Aorta (tissue), 5 donors: ENCODE measurements at regions not wholly inside any gene's neighbourhood (a gene's known extent, or its start where the extent isn't known, plus 50 kb on each side); places are given as distances from the start of the nearest gene placed in this dataset.

Experiments
- ATAC-seq: fragments of 200-7000 bp; cut with Tn5 transposase; one replicate; pipeline ENCODE4 v1.9.1; 2022; ENCODE audit warnings: moderate library complexity; ENCODE audit not compliant: low FRiP score
- DNase-seq, 2 donors: peaks; one replicate each; pipeline ENCODE4 v3.0.0-alpha.2; 2020
- H3K27ac ChIP-seq, 2 donors: one replicate each; pipeline ENCODE4 v1.5.1; 2013; ENCODE audit warnings: low read length in 2 of 2, mild to moderate bottlenecking in 2 of 2, moderate library complexity in 2 of 2, control low read depth in 1 of 2, inconsistent platforms in 1 of 2, low read depth in 1 of 2
- H3K27me3 ChIP-seq, 2 donors: one replicate each; pipeline ENCODE4 v1.6.1; 2013; ENCODE audit warnings: control low read depth in 1 of 2, low read length in 1 of 2, mild to moderate bottlenecking in 1 of 2, moderate library complexity in 1 of 2; ENCODE audit not compliant: insufficient read depth in 2 of 2, control insufficient read depth in 1 of 2
- H3K36me3 ChIP-seq, 2 donors: one replicate each; pipeline ENCODE4 v1.6.1; 2013; ENCODE audit warnings: control low read depth in 1 of 2, low read length in 1 of 2, mild to moderate bottlenecking in 1 of 2; ENCODE audit not compliant: insufficient read depth in 2 of 2, control insufficient read depth in 1 of 2
- H3K4me1 ChIP-seq, 2 donors: one replicate each; pipeline ENCODE4 v1.6.1; 2013; ENCODE audit warnings: low read length in 2 of 2, control low read depth in 1 of 2, mild to moderate bottlenecking in 1 of 2, moderate library complexity in 1 of 2; ENCODE audit not compliant: insufficient read depth in 2 of 2, control insufficient read depth in 1 of 2
- H3K4me3 ChIP-seq, 2 donors: one replicate each; pipeline ENCODE4 v1.5.1; 2013; ENCODE audit warnings: low read length in 2 of 2, control low read depth in 1 of 2, mild to moderate bottlenecking in 1 of 2
- H3K9me3 ChIP-seq: one replicate; pipeline ENCODE4 v1.6.1; 2013; ENCODE audit warnings: mild to moderate bottlenecking, low read length; ENCODE audit not compliant: control insufficient read depth
- WGBS, 2 donors: extraction: QIAGEN DNeasy Blood & Tissue Kit; methylation state at CpG; one replicate each; pipeline ENCODE4 v1.1.7; 2013; 5-methylcytosine and 5-hydroxymethylcytosine counted together
- intact Hi-C, 2 donors: fragments of 100-400 bp; cut with DNase I; formaldehyde crosslinking; loops; one replicate each; pipeline versions ENCODE4 v1.14.2 to v1.15.0; 2022
- donor health status: healthy with polysubstance abuse.
- donor health status: Bipolar disorder and iron deficiency.
- donor health status: DM: no; HTN: no; CAD: no.
- donor health status: DM: no; HTN: no; CAD: no.
- donor health status: DM: yes; HTN: yes; CAD: no.

DNA sequence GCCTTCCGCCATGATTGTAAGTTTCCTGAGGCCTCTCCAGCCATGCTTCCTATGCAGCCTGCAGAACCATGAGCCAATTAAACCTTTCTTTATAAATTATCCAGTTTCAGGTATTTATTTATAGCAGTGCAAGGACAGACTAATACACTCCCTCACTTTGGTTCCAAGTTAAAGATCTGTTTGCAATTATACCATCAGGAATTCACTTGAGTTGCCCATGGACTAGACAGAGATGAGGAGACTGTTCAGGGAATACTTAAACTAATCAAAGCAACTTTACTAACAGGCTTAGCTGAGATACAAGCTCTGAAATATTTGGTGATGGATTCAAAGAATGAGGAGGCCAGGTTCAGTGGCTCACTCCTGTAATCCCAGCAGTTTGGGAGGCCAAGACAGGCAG lies 190.0 kb downstream of the MTCL1 start:
- 97 to 100% methylated on average over 1 of the region's 1 CpG for WGBS, 2 donors
- Histone ChIP-seq H3K27me3 (no peaks in the 10 kb centered on the region), H3K27ac (no peak overlapping the region), H3K4me3 (no peak overlapping the region), H3K36me3 (no peaks in the 10 kb centered on the region), H3K4me1 (no peaks in the 10 kb centered on the region), H3K9me3 (peaks cover 4% of the 10 kb centered on the region)
- ATAC-seq (no peak), DNase-seq (no peak)
- intact Hi-C loops = no loop called here

DNA sequence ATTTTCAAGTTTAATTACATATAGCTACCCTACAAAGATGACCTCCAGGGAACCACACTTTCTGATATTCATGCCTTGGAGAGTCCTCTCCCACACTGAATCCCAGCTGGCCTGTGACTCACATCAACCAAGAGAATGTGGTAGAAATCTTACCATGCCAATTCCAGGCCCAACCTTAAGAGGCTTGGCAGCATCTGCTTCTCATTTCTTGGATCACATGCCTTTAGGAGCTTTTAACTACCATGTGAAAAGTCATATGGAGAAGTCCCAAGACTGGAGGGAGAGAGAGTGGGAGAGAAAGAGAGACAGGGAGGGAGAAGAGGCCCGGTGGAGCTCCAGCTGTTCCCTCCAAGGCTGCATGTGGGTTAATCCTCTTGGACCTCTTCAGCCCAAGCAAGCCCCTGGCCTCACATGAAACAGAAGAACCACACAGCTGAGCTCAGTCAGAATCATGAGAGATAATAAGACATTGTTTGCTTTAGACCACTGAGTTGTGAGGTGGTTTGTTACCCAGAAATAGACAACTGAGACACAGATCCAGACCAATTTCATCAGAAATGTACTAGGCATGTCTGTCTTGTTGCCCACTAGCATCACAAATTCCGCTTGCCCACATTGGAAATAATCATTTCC lies 190.7 kb downstream of the MTCL1 start:
- Histone ChIP-seq H3K9me3 (peaks cover 5% of the 10 kb centered on the region), H3K27ac (no peak overlapping the region), H3K4me3 (no peak overlapping the region), H3K36me3 (no peaks in the 10 kb centered on the region), H3K27me3 (no peaks in the 10 kb centered on the region), H3K4me1 (no peaks in the 10 kb centered on the region)
- ATAC-seq (no peak), DNase-seq (no peak)
- 66 to 89% methylated on average over 2 of the region's 2 CpGs for WGBS, 2 donors
- intact Hi-C loops = no loop called here

DNA sequence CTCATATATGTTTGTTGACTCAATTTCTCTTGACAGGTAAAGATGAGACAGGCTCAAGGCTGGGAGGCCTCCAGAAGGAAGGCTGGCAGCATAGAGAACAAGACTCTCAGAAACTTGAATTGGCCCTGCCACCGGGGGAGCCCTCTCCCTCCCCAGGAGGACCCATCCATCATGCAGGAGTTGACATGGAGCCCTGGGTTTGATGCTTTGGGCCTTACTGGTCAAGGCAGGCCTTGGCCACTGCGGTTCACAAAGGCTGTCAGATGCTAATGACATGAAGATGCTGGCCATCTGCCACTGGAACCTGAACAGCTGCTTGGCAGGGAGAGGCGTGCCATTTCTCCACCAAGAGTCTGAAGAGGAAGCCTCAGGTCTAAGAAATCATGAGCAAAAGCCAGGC lies 193.6 kb downstream of the MTCL1 start:
- H3K27ac ChIP-seq = no peak overlapping the region
- H3K27me3 ChIP-seq = no peaks in the 10 kb centered on the region
- intact Hi-C loops = no loop called here
- peaks cover 8% of the 10 kb centered on the region for H3K9me3 ChIP-seq
- DNase-seq (no peak), ATAC-seq (no peak)
- no peak overlapping the region for H3K4me3 ChIP-seq
- WGBS, 2 donors = 55 to 65% methylated on average over 3 of the region's 3 CpGs
- no peaks in the 10 kb centered on the region for H3K36me3 ChIP-seq
- H3K4me1 ChIP-seq = no peaks in the 10 kb centered on the region

- Histone ChIP-seq H3K4me1 (no peaks in the 10 kb centered on the region), H3K27me3 (no peaks in the 10 kb centered on the region), H3K9me3 (peaks cover 8% of the 10 kb centered on the region), H3K4me3 (no peak overlapping the region), H3K36me3 (no peaks in the 10 kb centered on the region), H3K27ac (no peak overlapping the region)
- ATAC-seq (no peak), DNase-seq (no peak)
- 96 to 100% methylated on average over 2 of the region's 2 CpGs for WGBS, 2 donors
- intact Hi-C loops = no loop called here
These were observed 195.2 kb downstream of the MTCL1 start for GRCh38 chr18:8900552-8900951.

DNA sequence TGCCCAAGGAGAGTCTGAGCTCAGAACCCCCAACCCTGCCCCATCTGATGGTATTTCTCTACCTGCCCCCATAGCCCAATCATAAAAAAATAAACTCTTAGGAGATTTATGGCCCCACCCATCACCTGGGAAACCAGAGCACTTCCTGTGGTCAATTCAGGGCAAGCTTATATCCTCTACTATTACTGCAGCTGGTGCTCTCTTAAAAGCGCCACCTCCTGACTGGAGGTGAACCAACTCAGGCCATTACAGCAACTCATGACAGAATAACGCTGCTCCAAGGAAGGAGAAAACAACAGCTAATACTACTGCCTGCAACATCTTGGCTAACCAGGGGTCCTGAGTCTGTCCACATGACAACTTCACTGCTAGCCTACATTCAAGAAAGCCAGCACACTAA lies 195.7 kb downstream of the MTCL1 start:
- WGBS, 2 donors = 87 to 91% methylated on average over 2 of the region's 2 CpGs
- ATAC-seq (no peak), DNase-seq (no peak)
- Histone ChIP-seq H3K27me3 (no peaks in the 10 kb centered on the region), H3K27ac (no peak overlapping the region), H3K4me3 (no peak overlapping the region), H3K36me3 (no peaks in the 10 kb centered on the region), H3K9me3 (peaks cover 7% of the 10 kb centered on the region), H3K4me1 (no peaks in the 10 kb centered on the region)
- intact Hi-C loops = no loop called here

GRCh38 chr18:8904316-8904715 lies 198.2 kb upstream of the NDUFV2 start:
- intact Hi-C loops = no loop called here
- Histone ChIP-seq H3K4me3 (no peak overlapping the region), H3K4me1 (no peaks in the 10 kb centered on the region), H3K27ac (no peak overlapping the region), H3K9me3 (peaks cover 4% of the 10 kb centered on the region), H3K27me3 (no peaks in the 10 kb centered on the region), H3K36me3 (no peaks in the 10 kb centered on the region)
- DNase-seq = no peak
- ATAC-seq = no peak

GRCh38 chr18:8908792-8909510 lies 193.5 kb upstream of the NDUFV2 start:
- Histone ChIP-seq H3K9me3 (no peaks in the 10 kb centered on the region), H3K4me3 (no peak overlapping the region), H3K27ac (no peak overlapping the region), H3K4me1 (no peaks in the 10 kb centered on the region), H3K27me3 (no peaks in the 10 kb centered on the region), H3K36me3 (no peaks in the 10 kb centered on the region)
- no peak for ATAC-seq
- WGBS, 2 donors = 65 to 71% methylated on average over 2 of the region's 2 CpGs
- intact Hi-C loops = no loop called here
- DNase-seq = no peak

DNA sequence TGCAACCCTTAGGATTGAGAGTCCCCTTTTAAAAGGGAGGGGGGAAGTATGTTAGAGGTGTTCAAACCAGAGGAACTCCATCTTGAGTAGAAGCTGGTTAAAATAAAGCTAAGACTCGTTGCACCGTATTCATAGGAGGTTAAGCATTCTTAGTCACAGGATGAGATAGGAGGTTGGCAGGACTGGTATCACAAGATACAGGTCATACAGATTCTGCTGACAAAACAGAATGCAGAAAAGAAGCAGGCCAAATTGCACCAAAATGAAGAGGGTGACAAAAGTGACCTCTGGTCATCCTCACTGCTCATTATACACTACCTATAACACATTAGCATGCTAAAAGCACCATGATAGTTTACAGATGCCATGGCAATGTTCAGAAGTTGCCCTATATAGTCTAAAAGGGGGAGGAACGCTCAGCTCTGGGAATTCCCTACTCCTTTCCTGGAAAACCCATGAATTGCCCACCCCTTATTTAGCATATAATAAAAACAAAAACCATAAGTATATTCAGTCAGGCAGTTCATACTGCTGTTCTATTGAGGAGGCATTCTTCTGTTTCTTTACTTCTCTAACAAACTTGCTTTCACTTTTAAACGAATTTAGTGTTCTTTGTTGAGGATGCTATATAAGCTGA lies 192.2 kb upstream of the NDUFV2 start:
- Histone ChIP-seq H3K27ac (no peak overlapping the region), H3K27me3 (no peaks in the 10 kb centered on the region), H3K36me3 (no peaks in the 10 kb centered on the region), H3K9me3 (no peaks in the 10 kb centered on the region), H3K4me3 (no peak overlapping the region), H3K4me1 (no peaks in the 10 kb centered on the region)
- WGBS, 2 donors = 76 to 79% methylated on average over 4 of the region's 4 CpGs
- ATAC-seq = no peak
- intact Hi-C loops = no loop called here
- DNase-seq = no peak

DNA sequence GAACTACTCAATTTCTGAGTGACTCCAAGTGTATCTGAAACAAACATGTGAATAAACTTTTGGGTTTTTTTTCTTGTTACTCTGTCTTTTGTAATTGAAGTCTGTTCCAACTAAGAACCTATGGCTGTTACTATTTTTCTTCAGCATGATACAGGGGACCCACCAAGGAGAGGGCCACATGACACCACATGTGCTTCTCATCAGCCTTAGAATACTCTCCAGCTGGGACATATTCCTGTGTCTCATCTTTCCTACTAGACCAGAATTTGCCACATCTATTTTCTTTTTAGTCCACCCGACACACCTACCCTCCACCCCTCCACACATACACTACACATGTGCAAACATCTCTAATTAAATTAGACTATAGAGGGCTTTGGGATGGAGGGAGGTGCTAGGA lies 191.7 kb upstream of the NDUFV2 start:
- Histone ChIP-seq H3K27me3 (no peaks in the 10 kb centered on the region), H3K9me3 (no peaks in the 10 kb centered on the region), H3K4me1 (no peaks in the 10 kb centered on the region), H3K4me3 (no peak overlapping the region), H3K36me3 (no peaks in the 10 kb centered on the region), H3K27ac (no peak overlapping the region)
- 78 to 84% methylated on average over 1 of the region's 1 CpG for WGBS, 2 donors
- no peak for DNase-seq
- intact Hi-C loops = no loop called here
- no peak for ATAC-seq
